HG03469 (cell line): ENCODE measurements at regions not wholly inside any gene's neighbourhood (a gene's known extent, or its start where the extent isn't known, plus 50 kb on each side); places are given as distances from the start of the nearest gene placed in this dataset.
A peak's percentile ranks its signal among the peaks of the same experiment; 100 is the strongest.

Experiments
- ATAC-seq: cut with Tn5 transposase; IDR thresholded peaks from one replicate; pipeline ENCODE4 v1.9.1; 2021; ENCODE audit warnings: mild to moderate bottlenecking, moderate library complexity, moderate number of reproducible peaks; ENCODE audit not compliant: unreplicated experiment

DNA sequence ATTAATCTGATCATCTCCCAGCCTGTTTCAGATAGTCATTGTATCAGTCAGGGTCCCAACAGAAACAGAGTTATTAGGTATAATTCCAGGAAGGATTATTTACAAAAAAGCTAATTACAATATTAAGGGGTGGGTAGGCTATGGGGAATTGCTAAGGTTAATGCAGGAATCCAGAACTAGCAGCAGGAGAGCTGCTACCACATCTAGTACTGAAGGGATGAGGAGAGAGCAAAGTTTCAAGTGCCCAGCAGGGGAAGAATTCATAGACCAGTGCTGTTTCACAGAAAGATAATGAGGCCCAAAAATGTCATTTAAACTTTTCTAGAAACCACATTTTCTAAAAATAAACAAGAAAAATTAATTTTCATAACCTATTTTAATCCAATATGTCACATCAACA is 284.2 kb downstream of the HACE1 start:
- no peak for ATAC-seq

GRCh38 chr6:104574135-104574750 is 285.5 kb downstream of the HACE1 start:
- ATAC-seq, result no peak

DNA sequence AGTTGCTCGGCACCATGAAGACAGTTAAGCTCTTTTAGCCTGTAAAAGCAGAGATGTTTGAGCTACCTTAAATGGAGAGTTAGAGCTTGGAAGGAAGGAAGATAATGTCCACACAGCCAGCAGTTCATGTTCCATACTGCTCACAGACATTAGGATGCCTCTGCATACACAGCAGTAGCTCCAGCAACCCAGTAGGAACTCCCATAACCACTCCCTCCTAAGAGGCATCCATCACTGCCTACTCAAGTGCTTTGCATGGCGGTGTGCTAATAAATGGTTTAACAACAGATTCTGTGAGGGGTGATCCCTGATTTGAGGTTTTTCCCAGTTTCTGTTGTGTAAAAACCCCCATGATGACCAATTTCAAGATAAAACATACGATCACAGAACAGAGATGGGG is 286.4 kb downstream of the HACE1 start:
- ATAC-seq, result no peak

GRCh38 chr6:104572901-104573300 is 286.8 kb downstream of the HACE1 start:
- no peak for ATAC-seq

DNA sequence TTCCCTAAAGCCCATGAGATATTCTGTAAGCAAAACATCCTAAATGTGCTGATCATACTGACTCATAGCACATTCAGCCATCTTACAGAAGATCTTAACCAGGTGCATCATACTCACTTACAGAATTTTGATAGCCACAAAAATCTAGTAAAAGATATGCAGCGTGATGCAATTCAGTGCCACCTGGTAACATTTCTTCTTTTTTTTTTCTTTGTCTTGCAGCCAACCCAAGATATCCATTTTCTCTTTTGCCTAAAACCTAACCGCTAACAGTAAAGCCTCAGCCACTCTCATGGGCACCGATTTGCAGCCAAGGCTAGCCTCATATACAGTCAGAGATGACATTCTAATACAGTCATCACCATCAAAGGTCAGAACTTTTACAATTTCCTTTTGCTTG is 293.3 kb downstream of the HACE1 start:
- no peak for ATAC-seq

GRCh38 chr6:104563306-104563705 is 296.4 kb downstream of the HACE1 start:
- no peak for ATAC-seq

DNA sequence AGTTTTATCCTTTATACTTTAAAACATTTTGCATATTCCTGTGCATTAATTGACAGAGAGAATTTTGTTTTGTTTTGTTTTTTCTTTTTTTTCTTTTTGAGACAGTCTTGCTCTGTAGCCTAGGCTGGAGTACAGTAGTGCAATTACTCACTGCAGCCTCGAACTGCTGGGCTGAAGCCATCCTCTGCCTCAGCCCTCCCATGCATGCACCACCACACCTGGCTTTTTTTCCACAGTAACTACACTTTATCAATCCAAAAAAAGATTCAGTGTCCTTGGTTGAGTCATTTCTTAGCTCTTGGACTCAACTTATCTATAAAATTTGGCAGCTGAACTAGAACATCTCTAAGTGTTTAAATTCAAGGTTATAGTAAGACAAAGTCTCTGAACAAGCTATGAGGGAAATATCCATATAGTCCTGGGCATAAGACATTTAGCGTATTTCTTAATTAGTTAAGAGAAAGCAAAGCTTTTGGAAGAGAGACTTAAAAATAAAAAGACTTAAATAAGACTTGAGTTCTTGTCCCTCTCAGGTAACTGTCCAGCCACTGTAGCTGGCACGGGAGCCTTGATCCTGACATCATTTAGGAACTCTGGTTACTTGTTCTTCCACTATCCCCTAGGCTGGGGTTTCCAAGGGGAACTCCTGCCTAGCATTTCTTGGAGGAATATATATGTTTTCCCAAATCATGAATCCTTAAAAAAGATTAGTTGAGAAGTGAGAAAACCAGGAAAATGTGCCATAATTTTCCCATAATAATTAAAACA is 300.1 kb downstream of the HACE1 start:
- no peak for ATAC-seq

GRCh38 chr6:104558746-104559145 is 301.0 kb downstream of the HACE1 start:
- ATAC-seq, result no peak

- ATAC-seq, result no peak
Observed at GRCh38 chr6:104548297-104548696, 311.4 kb downstream of the HACE1 start.

GRCh38 chr6:104541411-104541810 is 318.3 kb downstream of the HACE1 start:
- ATAC-seq, result no peak

GRCh38 chr6:104540743-104541142 is 319.0 kb downstream of the HACE1 start:
- ATAC-seq, result no peak

- ATAC-seq, result no peak
Observed at GRCh38 chr6:104539173-104539572, 320.5 kb downstream of the HACE1 start.

GRCh38 chr6:104537872-104538271 is 321.8 kb downstream of the HACE1 start:
- ATAC-seq, result no peak

GRCh38 chr6:104537180-104537579 is 322.5 kb downstream of the HACE1 start:
- ATAC-seq, result no peak

DNA sequence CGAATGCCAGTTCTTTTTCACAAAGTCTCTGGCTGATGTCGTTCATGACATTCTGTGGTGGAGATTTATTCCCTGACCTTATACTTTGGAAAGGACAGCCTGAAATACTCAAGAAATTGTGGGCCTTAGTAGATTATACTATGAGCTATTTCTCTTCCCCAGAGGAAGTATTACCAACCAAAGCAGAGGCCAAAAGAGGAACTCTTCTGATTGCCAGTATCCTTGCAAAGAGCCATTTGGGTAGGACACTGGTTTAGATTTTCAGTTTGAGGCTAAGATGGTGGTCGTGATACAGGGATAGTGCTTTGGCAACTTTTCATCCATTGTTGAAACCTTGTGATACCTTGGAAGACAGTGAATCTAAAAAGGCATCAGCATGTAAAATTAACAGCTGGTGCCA is 327.3 kb downstream of the HACE1 start:
- no peak for ATAC-seq

DNA sequence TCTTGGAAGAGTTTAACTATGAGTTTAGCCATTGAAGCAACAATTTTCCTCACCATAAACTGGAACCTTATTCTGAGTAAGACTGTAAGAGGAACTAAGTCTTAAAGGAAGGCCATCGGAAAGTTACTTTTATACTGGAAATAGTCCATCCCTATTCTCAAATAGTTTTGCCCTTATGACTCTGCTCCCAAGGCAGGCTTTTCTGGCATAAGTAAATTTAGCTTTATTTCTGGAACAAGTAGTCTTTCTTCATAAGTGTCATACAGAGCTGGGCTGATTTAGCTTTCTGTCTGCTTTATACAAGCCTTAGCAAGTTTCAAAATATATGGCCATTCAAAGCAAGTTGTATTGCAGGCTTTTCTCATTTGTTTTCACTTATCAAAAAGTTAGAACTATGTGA is 328.1 kb downstream of the HACE1 start:
- ATAC-seq, result no peak

- ATAC-seq, result no peak
Observed at GRCh38 chr6:104527761-104528415, 331.8 kb downstream of the HACE1 start.

- ATAC-seq, result no peak
Observed at GRCh38 chr6:104527311-104527710, 332.4 kb downstream of the HACE1 start.

DNA sequence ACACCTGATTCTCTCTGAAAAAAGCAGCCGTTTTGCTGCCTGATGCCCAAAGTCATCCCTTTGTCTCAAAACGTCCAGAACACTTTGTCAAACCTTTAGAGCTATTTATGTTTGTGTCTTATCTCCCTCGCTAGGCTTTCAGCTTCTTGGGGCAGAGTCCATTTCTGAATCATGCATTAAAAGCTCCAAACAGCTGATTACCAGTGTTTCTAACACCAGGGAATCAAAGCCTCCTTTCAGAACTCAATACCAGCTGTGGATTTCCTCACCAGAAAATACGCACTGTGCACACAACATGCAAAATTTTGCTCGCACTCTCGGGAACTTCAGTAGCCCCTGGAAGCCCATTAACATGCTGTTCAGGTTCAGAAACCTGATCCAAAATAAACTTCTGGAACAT is 333.3 kb downstream of the HACE1 start:
- no peak for ATAC-seq

DNA sequence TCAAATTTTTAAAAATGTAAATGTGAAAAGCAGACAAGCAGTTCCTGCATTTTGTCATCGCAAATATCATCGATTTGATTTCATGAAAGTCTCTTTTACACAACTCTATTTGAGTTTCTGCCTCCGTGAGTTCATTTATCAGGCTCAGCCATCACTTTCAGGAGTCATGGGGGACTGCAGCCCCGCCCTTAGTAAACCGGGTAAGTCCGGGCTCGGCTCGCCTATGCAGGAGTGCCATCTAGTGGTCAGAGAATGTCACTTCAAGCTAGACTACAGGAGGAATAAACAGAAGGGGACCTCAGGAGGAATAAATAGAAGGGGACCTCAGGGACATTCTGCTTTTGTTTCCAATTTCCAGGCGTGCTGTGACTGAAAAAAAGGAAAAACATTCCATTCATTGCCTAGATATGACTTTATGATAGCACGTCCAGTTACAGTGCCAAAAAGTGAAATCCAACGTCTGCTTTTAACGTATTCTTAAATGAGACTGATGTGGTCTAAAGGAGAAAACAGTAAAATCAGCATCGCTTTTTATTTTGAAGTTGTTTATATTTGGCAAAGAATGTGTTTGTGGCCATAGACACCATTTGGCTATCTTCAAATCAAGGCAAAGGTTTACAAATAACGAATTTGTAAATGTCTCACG is 333.9 kb downstream of the HACE1 start:
- peak; percentile 99 for ATAC-seq

DNA sequence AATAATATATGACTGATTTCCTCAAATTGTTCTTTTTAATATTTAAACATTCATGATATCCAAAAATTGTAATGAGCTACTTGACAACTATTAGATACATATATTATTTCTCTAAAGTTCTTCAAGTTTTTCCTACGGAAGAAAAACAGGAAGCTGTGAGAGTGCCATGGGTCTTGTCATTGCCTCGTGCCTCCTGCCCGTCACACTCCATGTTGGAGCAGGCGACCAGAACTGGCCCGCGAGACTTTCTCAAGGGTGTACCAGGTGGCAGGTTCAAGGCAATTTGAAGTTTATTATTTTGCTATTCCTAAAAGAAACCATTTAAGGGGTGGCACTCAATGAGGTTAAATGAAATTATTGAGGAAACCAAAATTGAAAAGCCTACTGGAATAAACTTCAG is 337.2 kb downstream of the HACE1 start:
- ATAC-seq, result no peak

GRCh38 chr6:104521176-104521575 is 338.5 kb downstream of the HACE1 start:
- ATAC-seq, result no peak
